ENCODE measurements at regions not wholly inside any gene's neighbourhood (a gene's known extent, or its start where the extent isn't known, plus 50 kb on each side); places are given as distances from the start of the nearest gene placed in this dataset.

GRCh38 chr17:64774888-64775540, 112.9 kb upstream of the SMURF2 start:
- TF ChIP-seq CTCF (conservative IDR thresholded peaks at IDR 0.05; ENCODE audit: low read depth, low read length): no peak
- no peak for DNase-seq (ENCODE audit: low read depth)
- H3K4me3 ChIP-seq (ENCODE audit: low read depth, low read length): no peak overlapping the region

GRCh38 chr17:64773836-64774761, 112.0 kb upstream of the SMURF2 start:
- TF ChIP-seq CTCF (conservative IDR thresholded peaks at IDR 0.05; ENCODE audit: low read depth, low read length): peak; percentile 65
- H3K4me3 ChIP-seq (ENCODE audit: low read depth, low read length): peak overlapping the region; percentile 59
- DNase-seq (ENCODE audit: low read depth): no peak

- DNase-seq (ENCODE audit: low read depth): no peak
- peak overlapping the region; percentile 59 for H3K4me3 ChIP-seq (ENCODE audit: low read depth, low read length)
- no peak for TF ChIP-seq CTCF (conservative IDR thresholded peaks at IDR 0.05; ENCODE audit: low read depth, low read length)
These were observed 111.3 kb upstream of the SMURF2 start for GRCh38 chr17:64773386-64773835.

GRCh38 chr17:64772845-64773299, 110.8 kb upstream of the SMURF2 start:
- no peak for TF ChIP-seq CTCF (conservative IDR thresholded peaks at IDR 0.05; ENCODE audit: low read depth, low read length)
- no peak for DNase-seq (ENCODE audit: low read depth)
- H3K4me3 ChIP-seq (ENCODE audit: low read depth, low read length): peak overlapping the region; percentile 19

- H3K4me3 ChIP-seq (ENCODE audit: low read depth, low read length): no peak overlapping the region
- TF ChIP-seq CTCF (conservative IDR thresholded peaks at IDR 0.05; ENCODE audit: low read depth, low read length): no peak
- DNase-seq (ENCODE audit: low read depth): no peak
These were observed 110.1 kb upstream of the SMURF2 start for GRCh38 chr17:64771980-64772844.

- no peak overlapping the region for H3K4me3 ChIP-seq (ENCODE audit: low read depth, low read length)
- TF ChIP-seq CTCF (conservative IDR thresholded peaks at IDR 0.05; ENCODE audit: low read depth, low read length): no peak
- DNase-seq (ENCODE audit: low read depth): no peak
These were observed 107.6 kb upstream of the SMURF2 start for GRCh38 chr17:64769712-64770111.
